AG04449 (cell line): ENCODE measurements at regions not wholly inside any gene's neighbourhood (a gene's known extent, or its start where the extent isn't known, plus 50 kb on each side); places are given as distances from the start of the nearest gene placed in this dataset.
"Not testable (repeated sequence)": the region's sequence is repeated elsewhere in the genome, so short reads cannot be mapped to it uniquely, and the experiment has no call there.

Source experiments
- CTCF ChIA-PET: fragments of 350-600 bp; formaldehyde crosslinking; extraction: SDS; loops from one replicate; lab custom pipeline; 2021; ENCODE audit warnings: antibody characterized with exemption; lab: Yijun Ruan, JAX
- POLR2A ChIA-PET: fragments of 400-600, 350-600 bp; formaldehyde crosslinking; extraction: SDS; loops from one replicate; lab custom pipeline; 2020; ENCODE audit warnings: antibody characterized with exemption, inconsistent platforms; lab: Yijun Ruan, JAX
- DNase-seq: peaks from one replicate; pipeline ENCODE4 v3.0.0-alpha.2; 2010; ENCODE audit warnings: low read depth, low spot score
- H3K4me3 ChIP-seq: 2 replicates; pipeline ENCODE4 v1.5.1; 2011; ENCODE audit warnings: low read depth, mild to moderate bottlenecking, control low read depth, low read length
- CTCF ChIP-seq: IDR thresholded peaks from one replicate; pipeline ENCODE4 v1.5.1; 2011; ENCODE audit warnings: mild to moderate bottlenecking, moderate library complexity, low read length, control low read depth, inconsistent platforms; ENCODE audit not compliant: insufficient read depth; ENCODE audit errors: missing control alignments

GRCh38 chr11:90593099-90593498 lies 370.2 kb upstream of the CHORDC1 start:
- POLR2A ChIA-PET, result no interaction called here
- H3K4me3 ChIP-seq, result no peak overlapping the region
- CTCF ChIA-PET, result no interaction called here
- no peak for TF ChIP-seq CTCF
- DNase-seq, result no peak

- POLR2A ChIA-PET, result no interaction called here
- no peak overlapping the region for H3K4me3 ChIP-seq
- CTCF ChIA-PET, result no interaction called here
- no peak for TF ChIP-seq CTCF
- no peak for DNase-seq
Observed at GRCh38 chr11:90590286-90590685, 367.4 kb upstream of the CHORDC1 start.

- ChIA-PET CTCF (no interaction called here), POLR2A (no interaction called here)
- H3K4me3 ChIP-seq, result no peak overlapping the region
- TF ChIP-seq CTCF, result no peak
- no peak for DNase-seq
Observed at GRCh38 chr11:90589735-90590134, 366.9 kb upstream of the CHORDC1 start.

- DNase-seq, result no peak
- no peak for TF ChIP-seq CTCF
- ChIA-PET POLR2A (no interaction called here), CTCF (no interaction called here)
- no peak overlapping the region for H3K4me3 ChIP-seq
Observed at GRCh38 chr11:90587896-90588295, 365.0 kb upstream of the CHORDC1 start.

GRCh38 chr11:90585491-90585890 lies 362.6 kb upstream of the CHORDC1 start:
- no peak overlapping the region for H3K4me3 ChIP-seq
- no peak for TF ChIP-seq CTCF
- DNase-seq, result no peak
- ChIA-PET CTCF (no interaction called here), POLR2A (no interaction called here)

- H3K4me3 ChIP-seq, DNase-seq, CTCF ChIA-PET, POLR2A ChIA-PET: not testable (repeated sequence)
Observed at GRCh38 chr11:90582999-90583398, 360.1 kb upstream of the CHORDC1 start.

GRCh38 chr11:90564531-90564930 lies 341.7 kb upstream of the CHORDC1 start:
- DNase-seq, result no peak
- ChIA-PET POLR2A (interaction anchor here (0.6 kb wide), 1 partner anchor 722 kb away, joined by 3 read pairs; no protein-coding TSS in a partner anchor), CTCF (no interaction called here)
- no peak overlapping the region for H3K4me3 ChIP-seq
- TF ChIP-seq CTCF, result no peak
